HL-60 (cell line): ENCODE measurements at regions not wholly inside any gene's neighbourhood (a gene's known extent, or its start where the extent isn't known, plus 50 kb on each side); places are given as distances from the start of the nearest gene placed in this dataset.
"Not testable (repeated sequence)": the region's sequence is repeated elsewhere in the genome, so short reads cannot be mapped to it uniquely, and the experiment has no call there.

Source experiments
- DNase-seq, 2 experiments: peaks; one replicate each; pipeline ENCODE4 v3.0.0-alpha.2; 2010 to 2020; ENCODE audit warnings: low read depth in 1 of 2, low spot score in 1 of 2
- H3K27ac ChIP-seq: fragments of 250-450 bp; sonication (Bioruptor Pico); replicated peaks from 2 replicates; pipeline ENCODE4 v1.5.1; 2020; ENCODE audit warnings: mild to moderate bottlenecking, moderate library complexity
- H3K27me3 ChIP-seq: fragments of 250-450 bp; sonication (Bioruptor Pico); 2 replicates; pipeline ENCODE4 v1.5.1; 2021; ENCODE audit warnings: mild to moderate bottlenecking, moderate library complexity; ENCODE audit not compliant: insufficient read depth, poor library complexity, severe bottlenecking
- H3K4me3 ChIP-seq: replicated peaks from 2 replicates; pipeline ENCODE4 v1.5.1; 2011; ENCODE audit warnings: mild to moderate bottlenecking, control low read depth, low read length; ENCODE audit not compliant: insufficient read depth
- CTCF ChIP-seq: IDR thresholded peaks from one replicate; pipeline ENCODE4 v1.5.1; 2011; ENCODE audit warnings: low read length, control low read depth, inconsistent platforms; ENCODE audit not compliant: insufficient read depth
- GABPA ChIP-seq: IDR thresholded peaks from 2 replicates; pipeline ENCODE4 v1.6.1; 2012; ENCODE audit warnings: low read depth
- POLR2AphosphoS5 ChIP-seq: IDR thresholded peaks from 2 replicates; pipeline ENCODE4 v1.6.1; 2012; ENCODE audit warnings: low read depth
- REST ChIP-seq: IDR thresholded peaks from 2 replicates; pipeline ENCODE4 v1.6.1; 2012; ENCODE audit warnings: low read depth; ENCODE audit not compliant: insufficient replicate concordance
- SPI1 ChIP-seq: IDR thresholded peaks from 2 replicates; pipeline ENCODE4 v1.6.1; 2012; ENCODE audit warnings: low read depth, mild to moderate bottlenecking, borderline replicate concordance

GRCh38 chr14:25461780-25462179, 411.8 kb upstream of the STXBP6 start:
- no peak for DNase-seq
- H3K27me3 ChIP-seq: no peaks in the 10 kb centered on the region
- no peak overlapping the region for H3K4me3 ChIP-seq
- TF ChIP-seq SPI1: no peak
- TF ChIP-seq CTCF: no peak
- no peak for TF ChIP-seq GABPA
- TF ChIP-seq REST: no peak
- no peak for TF ChIP-seq POLR2AphosphoS5
- H3K27ac ChIP-seq: no peak overlapping the region

GRCh38 chr14:25444381-25444780, 394.4 kb upstream of the STXBP6 start:
- no peak for DNase-seq
- no peak overlapping the region for H3K27ac ChIP-seq
- H3K4me3 ChIP-seq: no peak overlapping the region
- no peak for TF ChIP-seq REST
- H3K27me3 ChIP-seq: no peaks in the 10 kb centered on the region

GRCh38 chr14:25440382-25440781, 390.4 kb upstream of the STXBP6 start:
- not testable (repeated sequence) for H3K27me3 ChIP-seq

GRCh38 chr14:25436906-25437305, 387.0 kb upstream of the STXBP6 start:
- no peak overlapping the region for H3K27ac ChIP-seq
- H3K4me3 ChIP-seq: no peak overlapping the region
- no peak for TF ChIP-seq CTCF
- no peak for TF ChIP-seq REST
- no peak for TF ChIP-seq GABPA
- TF ChIP-seq SPI1: no peak
- TF ChIP-seq POLR2AphosphoS5: no peak
- H3K27me3 ChIP-seq: no peaks in the 10 kb centered on the region
- no peak for DNase-seq

More at GRCh38 chr14:25440382-25440781, 390.4 kb upstream of the STXBP6 start:
- H3K27ac ChIP-seq, H3K4me3 ChIP-seq, DNase-seq: not testable (repeated sequence)
